Hematopoietic multipotent progenitor cell treated with erythropoietin and hydrocortisone succinate and interleukin-3 and kit ligand, for 15 days (in vitro differentiated cells): ENCODE measurements at regions not wholly inside any gene's neighbourhood (a gene's known extent, or its start where the extent isn't known, plus 50 kb on each side); places are given as distances from the start of the nearest gene placed in this dataset.
"Not testable (repeated sequence)": the region's sequence is repeated elsewhere in the genome, so short reads cannot be mapped to it uniquely, and the experiment has no call there.

Experiments
- DNase-seq: peaks from one replicate; pipeline ENCODE4 v3.0.0-alpha.2; 2015; ENCODE audit warnings: low spot score

DNA sequence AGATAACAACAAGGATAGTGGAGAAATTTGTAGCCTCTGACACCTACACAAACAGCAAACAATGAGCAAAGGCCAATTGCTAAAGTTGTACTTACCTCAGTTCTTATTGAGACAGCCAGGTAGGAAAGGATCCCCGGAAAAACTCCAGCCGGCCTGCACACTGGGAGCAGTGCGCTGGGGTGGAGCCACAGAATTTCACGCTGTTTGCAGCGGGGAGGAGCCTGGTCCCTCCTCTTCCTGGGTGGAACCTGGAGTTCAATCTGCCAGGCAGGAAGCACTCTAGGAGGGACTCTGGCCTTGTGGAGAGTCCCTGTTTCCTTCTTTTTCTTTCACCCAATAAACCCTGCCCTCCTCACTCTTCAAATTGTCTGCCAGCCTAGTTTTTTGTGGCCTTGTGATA lies 382.6 kb upstream of the TGIF2LX start:
- DNase-seq, result not testable (repeated sequence)

DNA sequence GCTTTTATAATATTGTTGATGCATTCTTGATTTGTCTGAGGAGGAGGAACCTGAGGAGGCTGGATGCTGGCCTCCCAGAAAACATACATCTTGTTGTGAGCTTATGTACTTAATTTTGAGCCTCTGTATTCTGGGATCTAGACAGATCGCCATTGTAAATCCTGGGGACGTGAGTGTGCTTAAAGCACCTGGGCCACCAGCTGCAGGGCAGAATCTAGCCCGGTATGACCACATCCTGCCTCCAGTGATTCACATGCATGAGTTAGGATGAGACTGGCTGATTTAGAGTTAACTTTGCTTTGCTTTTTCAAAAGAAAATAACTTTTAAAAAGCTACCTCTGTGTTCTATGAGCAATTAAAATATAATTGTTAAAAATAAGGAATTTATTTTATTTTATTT lies 364.6 kb upstream of the TGIF2LX start:
- DNase-seq, result not testable (repeated sequence)

- DNase-seq, result not testable (repeated sequence)
Measured at GRCh38 chrX:89562079-89562478, 359.6 kb upstream of the TGIF2LX start.

GRCh38 chrX:89563107-89563506 lies 358.6 kb upstream of the TGIF2LX start:
- not testable (repeated sequence) for DNase-seq

DNA sequence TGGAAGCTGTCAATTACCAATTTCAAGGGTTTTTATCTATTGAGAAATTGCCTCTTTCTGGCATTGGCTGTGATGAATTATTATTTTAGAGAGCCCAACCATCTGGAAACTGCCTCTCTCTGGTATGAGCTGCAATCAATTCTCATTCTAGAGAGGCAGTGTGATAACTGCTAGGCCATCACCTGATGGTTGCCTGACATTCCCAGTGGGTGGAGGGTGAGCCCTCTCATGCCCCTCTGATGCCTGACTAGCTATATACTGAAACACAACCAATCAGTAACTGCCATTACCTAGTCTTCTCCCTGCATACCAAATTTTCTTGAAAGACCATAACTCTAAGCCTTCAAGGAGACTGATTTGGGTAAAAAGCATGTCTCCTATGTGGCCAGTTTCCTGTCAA lies 353.9 kb upstream of the TGIF2LX start:
- not testable (repeated sequence) for DNase-seq

- DNase-seq, result not testable (repeated sequence)
Measured at GRCh38 chrX:89581868-89582267, 339.8 kb upstream of the TGIF2LX start.

- DNase-seq, result not testable (repeated sequence)
Measured at GRCh38 chrX:89631858-89632257, 289.9 kb upstream of the TGIF2LX start.

DNA sequence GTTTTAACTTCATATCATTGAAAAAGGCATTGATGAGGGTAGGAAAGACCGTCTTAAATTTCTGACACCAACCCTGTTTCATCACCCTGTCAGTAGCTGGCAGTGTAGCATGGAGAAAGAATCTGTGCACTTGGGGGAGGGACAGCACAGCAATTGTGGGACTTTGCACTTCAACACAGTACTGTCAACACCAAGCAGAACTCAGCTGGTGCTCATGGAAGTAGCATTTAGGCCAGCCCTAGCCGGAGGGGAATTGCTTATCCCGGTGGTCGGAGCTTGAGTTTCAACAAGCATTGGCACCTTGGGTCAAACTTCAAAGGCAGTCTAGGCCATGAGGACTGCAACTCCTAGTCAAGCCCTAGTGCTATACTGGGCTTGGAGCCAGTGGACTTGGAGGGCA lies 285.8 kb upstream of the TGIF2LX start:
- not testable (repeated sequence) for DNase-seq

- not testable (repeated sequence) for DNase-seq
Measured at GRCh38 chrX:89658662-89659061, 263.0 kb upstream of the TGIF2LX start.

DNA sequence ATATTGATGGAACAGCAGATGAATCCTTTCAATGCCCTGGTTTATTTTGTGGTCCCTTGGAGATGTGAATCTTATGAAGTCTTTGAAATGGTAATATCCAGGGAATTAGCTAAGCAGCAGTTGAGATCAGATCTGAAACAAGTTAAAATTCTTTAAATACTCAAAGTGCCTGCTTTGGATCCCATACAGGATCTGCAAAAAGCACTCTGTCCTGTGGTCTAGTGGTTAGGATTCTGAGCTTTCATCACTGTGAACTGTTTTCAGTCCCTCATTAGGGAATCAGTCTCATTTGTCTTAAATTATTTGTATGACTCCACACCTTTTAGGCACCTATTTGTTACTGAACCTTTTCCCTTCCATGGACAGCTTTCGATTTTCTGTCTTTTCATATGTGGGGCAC lies 215.2 kb upstream of the TGIF2LX start:
- not testable (repeated sequence) for DNase-seq

GRCh38 chrX:89707363-89707927 lies 214.3 kb upstream of the TGIF2LX start:
- not testable (repeated sequence) for DNase-seq

GRCh38 chrX:89734367-89734766 lies 187.3 kb upstream of the TGIF2LX start:
- not testable (repeated sequence) for DNase-seq

DNA sequence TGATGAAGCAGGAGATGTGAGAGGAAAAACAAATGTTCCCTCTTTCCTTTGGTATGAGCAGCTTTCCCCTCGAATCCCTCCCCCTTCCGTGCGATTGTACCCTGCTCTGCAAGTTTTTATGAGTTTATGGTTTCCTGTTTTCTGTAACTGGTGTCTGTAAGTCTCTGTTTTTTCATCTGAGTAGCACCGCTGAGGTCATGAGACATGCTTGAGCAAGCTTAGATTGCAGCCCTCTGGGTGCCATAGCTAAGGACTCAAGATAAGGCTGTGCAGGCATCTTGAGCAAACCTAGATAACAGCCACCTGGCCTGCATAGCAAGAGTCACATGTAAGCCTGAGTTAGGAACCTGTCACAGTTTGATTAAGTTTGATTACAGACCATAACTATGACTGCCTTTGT lies 165.2 kb upstream of the TGIF2LX start:
- not testable (repeated sequence) for DNase-seq

DNA sequence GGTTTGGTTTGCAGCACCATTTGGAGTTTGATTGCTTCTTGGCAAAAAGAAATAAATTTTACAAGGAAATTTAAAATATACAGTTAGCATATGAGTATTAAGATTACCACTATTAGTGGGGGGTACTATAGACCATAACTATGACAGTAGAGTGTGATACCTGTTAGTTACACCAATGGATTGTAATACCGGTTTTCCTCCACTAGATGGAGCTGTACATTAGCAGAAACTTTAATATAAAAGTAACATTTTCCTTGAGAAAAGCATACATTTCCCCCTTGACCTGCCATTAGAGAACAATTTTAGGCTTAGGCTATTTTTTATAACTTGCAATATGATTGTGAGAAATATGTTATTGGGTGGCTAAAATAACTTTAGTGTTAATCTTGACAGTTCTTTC lies 163.9 kb upstream of the TGIF2LX start:
- DNase-seq, result peak; percentile 4

DNA sequence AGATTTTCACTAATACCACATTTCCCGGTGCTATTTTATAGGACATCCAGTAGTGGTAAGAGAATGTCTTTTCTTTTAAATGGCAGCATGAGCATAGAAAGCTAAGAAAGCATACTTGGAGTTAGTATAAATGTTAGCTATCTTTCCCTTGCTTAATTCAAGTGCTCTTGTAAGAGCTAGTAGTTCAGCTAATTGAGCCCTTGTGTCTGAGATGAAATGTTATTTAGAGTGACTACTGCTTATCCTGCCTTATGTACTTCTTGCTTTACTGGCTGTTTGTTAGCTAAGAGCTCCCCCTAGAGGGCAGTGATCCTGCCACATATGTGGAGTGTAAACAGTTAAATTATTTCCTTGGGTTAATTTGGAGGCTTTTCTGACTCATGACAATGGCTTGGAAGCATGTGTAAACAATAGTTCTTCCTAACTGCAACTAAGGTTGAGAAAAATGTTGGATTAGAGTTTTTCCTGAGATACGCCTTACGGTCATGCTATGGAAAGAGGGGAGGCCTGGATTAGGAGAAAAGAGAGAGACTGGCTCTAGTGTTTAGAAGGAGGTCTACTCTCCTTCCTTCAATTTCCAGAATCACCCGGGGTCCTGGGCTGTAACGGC lies 162.5 kb upstream of the TGIF2LX start:
- DNase-seq, result not testable (repeated sequence)

GRCh38 chrX:89771639-89772038 lies 150.1 kb upstream of the TGIF2LX start:
- not testable (repeated sequence) for DNase-seq

DNA sequence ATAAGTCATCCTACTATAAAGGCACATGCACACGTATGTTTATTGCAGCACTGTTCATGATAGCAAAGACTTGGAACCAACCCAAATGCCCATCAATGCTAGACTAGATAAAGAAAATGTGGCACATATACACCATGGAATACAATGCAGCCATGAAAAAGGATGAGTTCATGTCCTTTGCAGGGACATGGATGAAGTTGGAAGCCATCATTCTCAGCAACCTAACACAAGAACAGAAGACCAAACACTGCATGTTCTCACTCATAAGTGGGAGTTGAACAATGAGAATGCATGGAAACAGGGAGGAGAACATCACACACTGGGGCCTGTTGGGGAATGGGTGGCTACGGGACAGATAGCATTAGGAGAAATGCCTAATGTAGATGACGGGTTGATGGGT lies 110.3 kb upstream of the TGIF2LX start:
- DNase-seq, result not testable (repeated sequence)

- DNase-seq, result not testable (repeated sequence)
Measured at GRCh38 chrX:89839723-89840122, 82.0 kb upstream of the TGIF2LX start.

DNA sequence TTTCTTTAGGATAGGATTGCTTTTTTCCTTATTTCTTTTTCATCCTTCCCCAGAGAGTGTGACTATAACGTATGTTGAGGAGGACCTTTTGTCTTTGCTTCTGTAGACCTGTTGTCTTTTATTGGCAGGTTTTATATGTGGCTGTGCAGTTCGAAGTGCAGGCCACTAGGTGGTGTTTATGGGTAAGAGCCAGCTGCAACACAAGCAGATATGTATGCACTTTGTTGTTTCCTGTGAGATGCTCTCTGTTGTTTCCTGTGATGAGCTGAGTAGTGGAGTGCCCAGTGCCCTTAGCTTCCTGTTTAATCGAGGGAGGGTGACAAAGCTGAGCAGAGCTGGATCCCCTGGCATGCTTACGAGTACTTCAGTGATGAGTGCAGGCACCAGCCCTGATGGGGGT lies 50.0 kb upstream of the TGIF2LX start:
- DNase-seq, result not testable (repeated sequence)
